Breast epithelium (tissue), 3 donors: ENCODE measurements at regions not wholly inside any gene's neighbourhood (a gene's known extent, or its start where the extent isn't known, plus 50 kb on each side); places are given as distances from the start of the nearest gene placed in this dataset.

Source experiments
- CTCF ChIP-seq, 3 donors: fragments of 450-650 bp; IDR thresholded peaks; one replicate each; pipeline ENCODE4 v1.5.1; 2016 to 2017; ENCODE audit warnings: antibody characterized with exemption in 3 of 3, mild to moderate bottlenecking in 3 of 3, moderate library complexity in 3 of 3
- POLR2A ChIP-seq: fragments of 450-650 bp; IDR thresholded peaks from one replicate; pipeline ENCODE4 v1.6.1; 2016; ENCODE audit warnings: antibody characterized with exemption, mild to moderate bottlenecking, moderate library complexity
- POLR2AphosphoS5 ChIP-seq, 3 donors: sonication (generic); formaldehyde crosslinking; IDR thresholded peaks; one replicate each; pipeline ENCODE4 v1.6.1; 2017; ENCODE audit warnings: antibody characterized with exemption in 3 of 3

GRCh38 chr12:127912035-127912665, 354.8 kb upstream of the TMEM132C start:
- TF ChIP-seq CTCF (IDR thresholded peaks at IDR 0.05) (no peak), POLR2AphosphoS5 (IDR thresholded peaks at IDR 0.05) (no peak), POLR2A (no peak)
